Hematopoietic multipotent progenitor cell treated with erythropoietin and hydrocortisone succinate and interleukin-3 and kit ligand, for 6 days (in vitro differentiated cells): ENCODE measurements at regions not wholly inside any gene's neighbourhood (a gene's known extent, or its start where the extent isn't known, plus 50 kb on each side); places are given as distances from the start of the nearest gene placed in this dataset.

ENCODE experiments used
- DNase-seq: peaks from one replicate; pipeline ENCODE4 v3.0.0-alpha.2; 2015

GRCh38 chr7:387132-388022 lies 97.4 kb downstream of the FOXL3 start:
- no peak for DNase-seq

- DNase-seq = no peak
These were observed 98.3 kb downstream of the FOXL3 start for GRCh38 chr7:388023-388960.

GRCh38 chr7:388961-389701 lies 99.2 kb downstream of the FOXL3 start:
- DNase-seq = no peak

GRCh38 chr7:389911-390601 lies 100.1 kb downstream of the FOXL3 start:
- DNase-seq = no peak

- no peak for DNase-seq
These were observed 100.9 kb downstream of the FOXL3 start for GRCh38 chr7:390761-391410.

GRCh38 chr7:391411-391951 lies 101.5 kb downstream of the FOXL3 start:
- DNase-seq = no peak

DNA sequence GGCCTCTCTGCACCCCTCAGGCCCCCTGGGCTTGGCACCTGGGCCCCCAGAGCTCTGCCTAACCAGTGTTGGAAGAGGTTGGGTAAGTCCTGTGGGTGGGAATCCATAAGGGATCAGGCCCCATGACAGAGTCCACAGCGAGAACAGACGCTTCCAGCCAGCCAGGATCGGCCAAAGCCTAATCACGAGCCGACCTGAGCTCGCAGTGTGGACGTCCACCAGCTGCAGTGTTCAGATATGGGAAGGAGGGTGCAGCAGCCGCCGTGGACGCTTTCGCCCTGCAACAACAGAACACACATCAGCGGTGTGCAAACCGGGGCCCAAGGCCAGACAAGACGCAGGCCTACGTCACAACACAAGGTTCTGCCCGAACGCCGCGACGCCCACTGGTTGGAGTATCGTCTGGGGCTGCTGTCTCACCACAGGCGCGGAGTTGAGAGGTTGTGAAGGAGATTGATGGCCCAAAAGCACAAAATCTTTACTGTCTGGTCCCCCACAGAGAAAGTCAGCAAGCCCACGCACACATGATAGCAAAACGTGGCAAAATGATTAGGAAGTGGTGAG lies 102.1 kb downstream of the FOXL3 start:
- DNase-seq = no peak

DNA sequence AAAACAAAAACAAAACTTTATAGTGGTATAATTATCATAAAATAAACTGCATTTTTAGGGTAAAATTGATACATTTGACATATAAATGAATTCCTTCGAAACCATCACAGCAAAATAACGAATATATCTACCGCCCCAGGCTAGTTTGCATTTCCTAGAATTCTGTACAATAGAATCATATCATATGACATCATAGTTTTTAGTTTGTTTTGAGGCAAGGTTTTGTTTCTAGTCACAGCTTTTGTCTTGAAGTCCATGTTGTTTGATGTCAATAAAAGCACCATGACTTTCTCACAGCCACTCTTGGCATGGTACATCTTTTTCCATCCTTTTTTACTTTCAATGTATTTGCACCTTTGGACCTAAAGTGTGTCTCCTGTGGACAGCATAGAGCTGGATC lies 102.9 kb downstream of the FOXL3 start:
- DNase-seq = no peak

- no peak for DNase-seq
These were observed 105.7 kb downstream of the FOXL3 start for GRCh38 chr7:395643-396042.

GRCh38 chr7:398888-399287 lies 108.9 kb downstream of the FOXL3 start:
- no peak for DNase-seq

DNA sequence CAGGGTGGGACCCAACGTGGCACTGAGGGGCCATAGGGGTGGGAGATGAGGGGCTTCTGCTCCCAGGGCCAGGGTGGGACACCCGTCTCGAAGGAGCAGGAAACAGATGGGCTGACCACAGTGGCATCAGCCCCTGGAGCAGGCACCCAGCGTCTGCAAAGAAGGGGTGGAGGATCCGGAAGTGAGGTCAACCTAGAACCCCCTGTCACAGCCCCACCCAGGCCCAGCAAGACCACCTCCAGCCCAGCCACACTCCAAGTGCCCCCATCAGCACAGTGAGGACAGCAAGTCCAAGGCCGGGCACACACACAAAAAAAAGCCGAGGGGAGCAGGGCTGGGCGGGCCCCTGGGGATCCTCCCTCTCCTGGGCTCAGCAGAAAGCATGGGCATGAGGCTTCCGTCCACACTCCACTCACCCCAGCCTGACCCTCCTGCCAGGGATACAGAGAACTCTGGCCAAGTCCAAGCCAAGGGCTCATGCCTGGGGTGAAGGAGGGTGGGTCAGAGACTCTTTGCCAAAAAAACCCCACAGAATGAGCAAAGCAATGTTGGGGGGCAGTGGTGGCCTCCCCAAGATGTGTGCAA lies 111.0 kb downstream of the FOXL3 start:
- no peak for DNase-seq

GRCh38 chr7:401495-401894 lies 111.5 kb downstream of the FOXL3 start:
- no peak for DNase-seq

- DNase-seq = no peak
These were observed 114.7 kb downstream of the PDGFA start for GRCh38 chr7:404812-405488.

DNA sequence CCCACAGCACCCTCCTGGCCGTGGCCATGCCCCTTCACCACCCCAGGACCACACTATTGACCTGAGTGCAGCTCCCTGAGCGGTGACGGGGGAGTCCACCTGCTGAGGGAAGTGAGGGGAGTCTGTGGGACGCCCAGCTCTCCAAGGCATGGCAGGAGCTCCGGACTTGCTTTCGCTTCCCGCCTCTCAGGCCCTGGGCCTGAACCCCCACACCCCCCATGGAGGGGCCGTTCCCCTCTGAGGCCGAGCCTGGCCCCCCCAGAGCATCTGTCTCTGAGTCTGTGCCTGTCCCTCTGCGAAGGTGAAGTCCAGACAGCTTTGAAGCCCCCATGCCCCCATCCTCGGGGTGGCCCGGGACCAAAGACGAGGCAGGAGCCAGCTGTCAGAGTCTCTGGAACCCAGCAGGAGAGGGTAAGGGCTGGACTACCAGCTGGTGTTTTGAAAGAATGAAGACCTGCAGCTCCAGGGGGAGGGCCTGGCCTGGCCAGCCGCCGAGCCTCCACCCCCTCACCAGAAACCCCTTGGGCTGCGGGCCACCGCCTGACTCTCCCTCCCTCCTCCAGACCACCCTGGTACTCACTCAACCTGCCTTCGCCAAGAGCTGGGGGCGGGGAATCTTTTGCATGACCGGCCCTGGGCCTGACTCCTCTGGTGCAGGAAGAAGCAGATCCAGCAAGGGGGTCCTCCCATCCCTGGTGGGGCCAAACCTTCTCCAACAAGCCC lies 114.0 kb downstream of the PDGFA start:
- no peak for DNase-seq

GRCh38 chr7:407721-408539 lies 111.7 kb downstream of the PDGFA start:
- no peak for DNase-seq

- no peak for DNase-seq
These were observed 110.8 kb downstream of the PDGFA start for GRCh38 chr7:408751-409311.

DNA sequence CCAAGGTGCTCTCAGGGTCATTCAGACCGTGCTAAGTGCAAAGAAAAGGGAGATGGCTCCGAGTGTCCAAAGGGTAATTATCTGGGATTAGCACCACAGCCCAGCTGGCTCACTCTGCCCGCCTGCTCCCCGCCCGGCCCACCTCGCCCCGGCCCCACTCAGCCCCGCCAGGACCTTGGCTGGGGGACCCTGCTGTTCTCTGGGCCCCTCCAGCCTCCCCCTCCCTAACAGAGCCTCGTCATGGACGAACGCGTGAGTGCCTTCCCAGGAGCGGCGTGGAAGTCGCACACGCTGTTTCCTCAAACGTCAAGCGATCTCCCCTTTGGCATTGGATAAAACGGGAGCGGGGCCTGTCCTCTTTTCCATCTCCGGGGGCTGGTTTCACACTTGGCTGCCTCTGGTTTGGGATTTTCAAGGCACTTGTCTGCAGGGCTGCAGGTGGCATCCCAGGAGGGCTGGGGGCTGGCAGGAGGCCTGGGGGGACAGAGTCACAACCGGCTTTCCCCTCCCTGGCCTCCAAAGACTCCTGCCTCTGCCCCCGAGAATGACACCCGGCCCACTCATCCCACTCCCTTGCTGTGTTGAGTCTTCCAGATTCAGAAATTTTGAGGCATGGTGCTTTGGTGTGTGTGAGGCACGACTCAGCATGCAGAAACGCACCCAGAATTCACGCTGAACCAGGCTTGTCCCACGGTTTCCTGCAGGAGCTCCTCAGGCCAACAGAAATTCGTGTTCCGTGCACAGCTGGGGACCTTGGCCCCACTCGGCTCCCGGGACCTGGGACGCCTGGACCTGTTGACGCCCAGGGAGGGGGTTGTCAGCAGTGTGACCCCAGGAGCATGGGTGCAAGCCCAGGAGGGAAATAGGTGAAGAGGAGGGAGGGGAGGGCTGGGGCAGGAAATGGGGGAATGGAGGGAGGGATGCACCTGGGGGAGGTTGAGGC lies 110.0 kb downstream of the PDGFA start:
- no peak for DNase-seq
